ENCODE measurements at regions not wholly inside any gene's neighbourhood (a gene's known extent, or its start where the extent isn't known, plus 50 kb on each side); places are given as distances from the start of the nearest gene placed in this dataset.

DNA sequence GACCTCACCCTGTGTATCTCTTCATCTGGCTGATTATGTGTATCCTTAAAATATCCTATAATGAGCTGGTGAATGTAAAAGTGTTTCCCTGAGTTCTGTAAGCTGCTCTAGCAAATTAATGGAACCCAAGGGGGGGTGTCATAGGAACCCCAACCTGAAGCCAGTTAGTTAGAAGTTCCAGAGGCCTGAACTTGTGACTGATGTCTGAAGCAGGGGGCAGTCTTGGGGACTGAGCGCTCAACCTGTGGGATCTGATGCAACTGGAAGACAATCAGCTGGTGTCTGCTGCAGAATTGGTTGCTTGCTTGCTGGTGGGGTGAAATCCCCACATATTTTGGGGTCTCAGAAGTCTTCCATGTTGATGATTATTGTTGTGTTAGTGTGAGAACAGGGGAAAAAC lies 75.7 kb upstream of the NKD1 start (continued):
- TF ChIP-seq, protein P1, sequence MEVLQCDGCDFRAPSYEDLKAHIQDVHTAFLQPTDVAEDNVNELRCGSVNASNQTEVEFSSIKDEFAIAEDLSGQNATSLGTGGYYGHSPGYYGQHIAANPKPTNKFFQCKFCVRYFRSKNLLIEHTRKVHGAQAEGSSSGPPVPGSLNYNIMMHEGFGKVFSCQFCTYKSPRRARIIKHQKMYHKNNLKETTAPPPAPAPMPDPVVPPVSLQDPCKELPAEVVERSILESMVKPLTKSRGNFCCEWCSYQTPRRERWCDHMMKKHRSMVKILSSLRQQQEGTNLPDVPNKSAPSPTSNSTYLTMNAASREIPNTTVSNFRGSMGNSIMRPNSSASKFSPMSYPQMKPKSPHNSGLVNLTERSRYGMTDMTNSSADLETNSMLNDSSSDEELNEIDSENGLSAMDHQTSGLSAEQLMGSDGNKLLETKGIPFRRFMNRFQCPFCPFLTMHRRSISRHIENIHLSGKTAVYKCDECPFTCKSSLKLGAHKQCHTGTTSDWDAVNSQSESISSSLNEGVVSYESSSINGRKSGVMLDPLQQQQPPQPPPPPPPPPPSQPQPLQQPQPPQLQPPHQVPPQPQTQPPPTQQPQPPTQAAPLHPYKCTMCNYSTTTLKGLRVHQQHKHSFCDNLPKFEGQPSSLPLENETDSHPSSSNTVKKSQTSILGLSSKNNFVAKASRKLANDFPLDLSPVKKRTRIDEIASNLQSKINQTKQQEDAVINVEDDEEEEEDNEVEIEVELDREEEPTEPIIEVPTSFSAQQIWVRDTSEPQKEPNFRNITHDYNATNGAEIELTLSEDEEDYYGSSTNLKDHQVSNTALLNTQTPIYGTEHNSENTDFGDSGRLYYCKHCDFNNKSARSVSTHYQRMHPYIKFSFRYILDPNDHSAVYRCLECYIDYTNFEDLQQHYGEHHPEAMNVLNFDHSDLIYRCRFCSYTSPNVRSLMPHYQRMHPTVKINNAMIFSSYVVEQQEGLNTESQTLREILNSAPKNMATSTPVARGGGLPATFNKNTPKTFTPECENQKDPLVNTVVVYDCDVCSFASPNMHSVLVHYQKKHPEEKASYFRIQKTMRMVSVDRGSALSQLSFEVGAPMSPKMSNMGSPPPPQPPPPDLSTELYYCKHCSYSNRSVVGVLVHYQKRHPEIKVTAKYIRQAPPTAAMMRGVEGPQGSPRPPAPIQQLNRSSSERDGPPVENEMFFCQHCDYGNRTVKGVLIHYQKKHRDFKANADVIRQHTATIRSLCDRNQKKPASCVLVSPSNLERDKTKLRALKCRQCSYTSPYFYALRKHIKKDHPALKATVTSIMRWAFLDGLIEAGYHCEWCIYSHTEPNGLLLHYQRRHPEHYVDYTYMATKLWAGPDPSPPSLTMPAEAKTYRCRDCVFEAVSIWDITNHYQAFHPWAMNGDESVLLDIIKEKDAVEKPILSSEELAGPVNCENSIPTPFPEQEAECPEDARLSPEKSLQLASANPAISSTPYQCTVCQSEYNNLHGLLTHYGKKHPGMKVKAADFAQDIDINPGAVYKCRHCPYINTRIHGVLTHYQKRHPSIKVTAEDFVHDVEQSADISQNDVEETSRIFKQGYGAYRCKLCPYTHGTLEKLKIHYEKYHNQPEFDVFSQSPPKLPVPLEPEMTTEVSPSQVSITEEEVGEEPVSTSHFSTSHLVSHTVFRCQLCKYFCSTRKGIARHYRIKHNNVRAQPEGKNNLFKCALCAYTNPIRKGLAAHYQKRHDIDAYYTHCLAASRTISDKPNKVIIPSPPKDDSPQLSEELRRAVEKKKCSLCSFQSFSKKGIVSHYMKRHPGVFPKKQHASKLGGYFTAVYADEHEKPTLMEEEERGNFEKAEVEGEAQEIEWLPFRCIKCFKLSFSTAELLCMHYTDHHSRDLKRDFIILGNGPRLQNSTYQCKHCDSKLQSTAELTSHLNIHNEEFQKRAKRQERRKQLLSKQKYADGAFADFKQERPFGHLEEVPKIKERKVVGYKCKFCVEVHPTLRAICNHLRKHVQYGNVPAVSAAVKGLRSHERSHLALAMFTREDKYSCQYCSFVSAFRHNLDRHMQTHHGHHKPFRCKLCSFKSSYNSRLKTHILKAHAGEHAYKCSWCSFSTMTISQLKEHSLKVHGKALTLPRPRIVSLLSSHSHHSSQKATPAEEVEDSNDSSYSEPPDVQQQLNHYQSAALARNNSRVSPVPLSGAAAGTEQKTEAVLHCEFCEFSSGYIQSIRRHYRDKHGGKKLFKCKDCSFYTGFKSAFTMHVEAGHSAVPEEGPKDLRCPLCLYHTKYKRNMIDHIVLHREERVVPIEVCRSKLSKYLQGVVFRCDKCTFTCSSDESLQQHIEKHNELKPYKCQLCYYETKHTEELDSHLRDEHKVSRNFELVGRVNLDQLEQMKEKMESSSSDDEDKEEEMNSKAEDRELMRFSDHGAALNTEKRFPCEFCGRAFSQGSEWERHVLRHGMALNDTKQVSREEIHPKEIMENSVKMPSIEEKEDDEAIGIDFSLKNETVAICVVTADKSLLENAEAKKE (CRISPR knock-in tag; IDR thresholded peaks at IDR 0.05): no peak
- TF ChIP-seq, protein P2, sequence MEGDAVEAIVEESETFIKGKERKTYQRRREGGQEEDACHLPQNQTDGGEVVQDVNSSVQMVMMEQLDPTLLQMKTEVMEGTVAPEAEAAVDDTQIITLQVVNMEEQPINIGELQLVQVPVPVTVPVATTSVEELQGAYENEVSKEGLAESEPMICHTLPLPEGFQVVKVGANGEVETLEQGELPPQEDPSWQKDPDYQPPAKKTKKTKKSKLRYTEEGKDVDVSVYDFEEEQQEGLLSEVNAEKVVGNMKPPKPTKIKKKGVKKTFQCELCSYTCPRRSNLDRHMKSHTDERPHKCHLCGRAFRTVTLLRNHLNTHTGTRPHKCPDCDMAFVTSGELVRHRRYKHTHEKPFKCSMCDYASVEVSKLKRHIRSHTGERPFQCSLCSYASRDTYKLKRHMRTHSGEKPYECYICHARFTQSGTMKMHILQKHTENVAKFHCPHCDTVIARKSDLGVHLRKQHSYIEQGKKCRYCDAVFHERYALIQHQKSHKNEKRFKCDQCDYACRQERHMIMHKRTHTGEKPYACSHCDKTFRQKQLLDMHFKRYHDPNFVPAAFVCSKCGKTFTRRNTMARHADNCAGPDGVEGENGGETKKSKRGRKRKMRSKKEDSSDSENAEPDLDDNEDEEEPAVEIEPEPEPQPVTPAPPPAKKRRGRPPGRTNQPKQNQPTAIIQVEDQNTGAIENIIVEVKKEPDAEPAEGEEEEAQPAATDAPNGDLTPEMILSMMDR (conservative IDR thresholded peaks at IDR 0.05; ENCODE audit: low read depth in 2 of 2): no peak

DNA sequence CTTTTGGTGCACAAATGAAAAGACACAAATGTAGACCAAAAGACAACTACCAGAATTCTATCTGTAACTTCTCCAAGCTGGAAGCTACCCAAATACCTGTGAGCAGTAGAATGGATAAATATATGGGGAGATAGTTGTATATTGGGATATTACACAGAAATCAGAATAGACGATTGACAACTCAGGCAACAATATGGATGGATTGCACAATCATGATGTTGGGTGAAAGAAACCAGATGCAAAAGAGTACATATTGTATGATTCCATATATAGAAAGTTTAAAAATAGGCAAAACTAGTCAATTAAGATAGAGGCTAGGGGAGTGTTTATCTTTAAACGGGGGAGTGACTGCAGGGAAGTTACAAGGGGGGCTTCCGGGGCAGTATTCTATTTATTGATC lies 77.5 kb upstream of the NKD1 start:
- no peak overlapping the region for H3K27ac Mint-ChIP-seq
- H3K4me3 Mint-ChIP-seq: no peak overlapping the region
- DNase-seq (ENCODE audit: low spot score): no peak
- Histone ChIP-seq H2AFZ (no peak overlapping the region), H3K36me3 (ENCODE audit: insufficient read depth) (no peaks in the 10 kb centered on the region), H3F3A (replicated peaks; ENCODE audit: low read depth) (no peaks in the 10 kb centered on the region), H3K27ac (ENCODE audit: low read depth) (no peak overlapping the region), H4K20me1 (replicated peaks; ENCODE audit: insufficient read depth) (no peaks in the 10 kb centered on the region), H3K27me3 (ENCODE audit: insufficient read depth) (peaks cover 35% of the 10 kb centered on the region), H3K9me2 (ENCODE audit: insufficient read depth) (peaks cover 6% of the 10 kb centered on the region; the same call in 1 of the 2 replicates), H3K4me2 (no peak overlapping the region), H3K4me1 (ENCODE audit: insufficient read depth) (peaks cover 21% of the 10 kb centered on the region), H3K4me3 (no peak overlapping the region), H3K79me2 (replicated peaks; ENCODE audit: insufficient read depth) (no peaks in the 10 kb centered on the region)
- no peaks in the 10 kb centered on the region for H3K36me3 Mint-ChIP-seq (ENCODE audit: low read depth)
- peaks cover 23% of the 10 kb centered on the region for H3K27me3 Mint-ChIP-seq (ENCODE audit: insufficient read depth, low read depth, poor library complexity)
- ATAC-seq: no peak
- no peaks in the 10 kb centered on the region; the same call in 2 of the 3 replicates for H3K9me3 Mint-ChIP-seq
- peaks cover 26% of the 10 kb centered on the region for H3K4me1 Mint-ChIP-seq
- TF ChIP-seq STAT1 (IDR thresholded peaks at IDR 0.05; ENCODE audit: unreplicated experiment): no peak
- TF ChIP-seq EZH2 (IDR thresholded peaks at IDR 0.05; ENCODE audit: low read depth, unreplicated experiment): no peak
- no peak for TF ChIP-seq ZNF114 (CRISPR knock-in tag; IDR thresholded peaks at IDR 0.05)
- TF ChIP-seq, protein P3, sequence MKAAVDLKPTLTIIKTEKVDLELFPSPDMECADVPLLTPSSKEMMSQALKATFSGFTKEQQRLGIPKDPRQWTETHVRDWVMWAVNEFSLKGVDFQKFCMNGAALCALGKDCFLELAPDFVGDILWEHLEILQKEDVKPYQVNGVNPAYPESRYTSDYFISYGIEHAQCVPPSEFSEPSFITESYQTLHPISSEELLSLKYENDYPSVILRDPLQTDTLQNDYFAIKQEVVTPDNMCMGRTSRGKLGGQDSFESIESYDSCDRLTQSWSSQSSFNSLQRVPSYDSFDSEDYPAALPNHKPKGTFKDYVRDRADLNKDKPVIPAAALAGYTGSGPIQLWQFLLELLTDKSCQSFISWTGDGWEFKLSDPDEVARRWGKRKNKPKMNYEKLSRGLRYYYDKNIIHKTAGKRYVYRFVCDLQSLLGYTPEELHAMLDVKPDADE (IDR thresholded peaks at IDR 0.05): no peak
- TF ChIP-seq, protein P2 (conservative IDR thresholded peaks at IDR 0.05; ENCODE audit: low read depth in 2 of 2): no peak
- no peak for TF ChIP-seq CREB1 (CRISPR knock-in tag; IDR thresholded peaks at IDR 0.05; ENCODE audit: low read depth)
- TF ChIP-seq ZNF331 (CRISPR knock-in tag; IDR thresholded peaks at IDR 0.05; ENCODE audit: low read depth): no peak
- TF ChIP-seq POLR2AphosphoS5 (IDR thresholded peaks at IDR 0.05; ENCODE audit: low read depth): no peak
- no peak for TF ChIP-seq JUNB (IDR thresholded peaks at IDR 0.05; ENCODE audit: unreplicated experiment)
- no peak for TF ChIP-seq EZH2phosphoT487 (IDR thresholded peaks at IDR 0.05; ENCODE audit: unreplicated experiment)

Data from GM23338 (cell line).